HCT116 (cell line): ENCODE measurements at regions not wholly inside any gene's neighbourhood (a gene's known extent, or its start where the extent isn't known, plus 50 kb on each side); places are given as distances from the start of the nearest gene placed in this dataset.

Experiments
- ATF3 ChIP-seq: IDR thresholded peaks from 2 replicates; pipeline ENCODE4 v1.6.1; 2012
- CEBPB ChIP-seq: IDR thresholded peaks from 2 replicates; pipeline ENCODE4 v1.6.1; 2012; ENCODE audit warnings: low read depth
- CTCF ChIP-seq, 3 experiments: fragments of 200-600 bp in 1 of 3; sonication (generic) in 1 of 3; IDR thresholded peaks in 2 of 3; conservative IDR thresholded peaks in 1 of 3; 2 replicates each; pipeline ENCODE4 v1.5.1; 2012 to 2017; ENCODE audit warnings: low read depth in 2 of 3, low read length in 2 of 3, antibody characterized with exemption in 1 of 3, borderline replicate concordance in 1 of 3, control low read depth in 1 of 3, mild to moderate bottlenecking in 1 of 3, mixed read lengths in 1 of 3, mixed run types in 1 of 3, moderate library complexity in 1 of 3; ENCODE audit not compliant: insufficient read depth in 1 of 3
- EGR1 ChIP-seq: IDR thresholded peaks from 2 replicates; pipeline ENCODE4 v1.6.1; 2012; ENCODE audit warnings: low read depth
- EZH2 ChIP-seq: fragments of 200-600 bp; sonication (generic); IDR thresholded peaks from 2 replicates; pipeline ENCODE4 v1.6.1; 2017; ENCODE audit warnings: antibody characterized with exemption, mixed run types
- EZH2phosphoT487 ChIP-seq: fragments of 200-600 bp; IDR thresholded peaks from 2 replicates; pipeline ENCODE4 v1.6.1; 2018; ENCODE audit warnings: antibody characterized with exemption, borderline replicate concordance
- FOSL1 ChIP-seq: IDR thresholded peaks from 2 replicates; pipeline ENCODE4 v1.6.1; 2012; ENCODE audit warnings: low read depth
- JUND ChIP-seq: IDR thresholded peaks from 2 replicates; pipeline ENCODE4 v1.6.1; 2012
- MAX ChIP-seq: IDR thresholded peaks from 2 replicates; pipeline ENCODE4 v1.6.1; 2012
- POLR2A ChIP-seq: IDR thresholded peaks from 2 replicates; pipeline ENCODE4 v1.7.0; 2011; ENCODE audit warnings: borderline replicate concordance; ENCODE audit not compliant: insufficient read depth, insufficient read length; ENCODE audit errors: extremely low read depth
- POLR2AphosphoS5 ChIP-seq: IDR thresholded peaks from 2 replicates; pipeline ENCODE4 v1.6.1; 2011; ENCODE audit warnings: mild to moderate bottlenecking, low read depth, low read length, moderate library complexity
- REST ChIP-seq: IDR thresholded peaks from 2 replicates; pipeline ENCODE4 v1.6.1; 2012; ENCODE audit warnings: low read depth
- YY1 ChIP-seq: IDR thresholded peaks from 2 replicates; pipeline ENCODE4 v1.6.1; 2011; ENCODE audit warnings: low read length, low read depth, moderate library complexity, mild to moderate bottlenecking; ENCODE audit not compliant: insufficient replicate concordance; ENCODE audit errors: extremely low read depth
- ZFX ChIP-seq: fragments of 450-650 bp; IDR thresholded peaks from 2 replicates; pipeline ENCODE4 v1.6.1; 2017

GRCh38 chr20:7806831-7807230, 133.4 kb downstream of the HAO1 start:
- no peak for TF ChIP-seq FOSL1
- no peak for TF ChIP-seq EGR1
- no peak for TF ChIP-seq CTCF (IDR thresholded peaks at IDR 0.05 in 2 of 3, conservative IDR thresholded peaks at IDR 0.05 in 1 of 3; ENCODE audit: borderline replicate concordance in 1 of 3, insufficient read depth in 1 of 3, low read depth in 2 of 3, low read length in 2 of 3)
- TF ChIP-seq MAX = no peak
- no peak for TF ChIP-seq POLR2A
- TF ChIP-seq JUND = no peak
- TF ChIP-seq ATF3 = no peak
- TF ChIP-seq CEBPB = no peak
- no peak for TF ChIP-seq REST
- TF ChIP-seq ZFX = no peak
- TF ChIP-seq EZH2 = no peak
- TF ChIP-seq POLR2AphosphoS5 = no peak
- no peak for TF ChIP-seq EZH2phosphoT487
- TF ChIP-seq YY1 = no peak
